ENCODE measurements at regions not wholly inside any gene's neighbourhood (a gene's known extent, or its start where the extent isn't known, plus 50 kb on each side); places are given as distances from the start of the nearest gene placed in this dataset.

DNA sequence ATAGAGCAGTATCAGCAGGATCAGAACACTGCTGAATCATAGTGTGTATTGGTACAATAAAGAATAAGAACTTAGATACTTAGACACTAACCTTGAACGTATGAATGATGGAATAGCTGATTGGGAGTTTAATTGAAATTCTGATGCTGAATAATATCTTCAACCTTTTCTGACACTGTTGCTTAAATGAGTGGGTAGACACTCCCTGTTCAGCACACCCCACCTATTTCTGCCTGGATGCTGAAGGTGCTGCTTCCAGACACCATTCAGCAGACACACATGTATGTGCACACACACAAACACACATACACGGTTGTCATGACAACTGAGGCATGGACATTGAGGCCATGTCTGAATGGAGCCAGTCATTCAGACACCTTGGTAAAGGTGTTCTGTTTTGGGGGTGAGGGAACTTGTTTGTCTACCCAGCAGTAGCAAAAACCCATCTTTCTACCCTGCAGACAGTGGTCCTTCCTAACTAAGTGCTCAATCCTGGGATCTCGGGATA is 54.3 kb downstream of the TMEM215 start:
- Histone ChIP-seq H3K36me3 (no peaks in the 10 kb centered on the region), H3K27ac (no peak overlapping the region), H3K27me3 (no peaks in the 10 kb centered on the region), H3K4me3 (no peak overlapping the region), H3K4me1 (no peaks in the 10 kb centered on the region), H3K9me3 (no peaks in the 10 kb centered on the region)
- 84 to 85% methylated on average over 3 of the region's 3 CpGs for WGBS, 2 donors
- TF ChIP-seq POLR2AphosphoS5 (IDR thresholded peaks at IDR 0.05) (no peak), POLR2A (IDR thresholded peaks at IDR 0.05) (no peak), EP300 (IDR thresholded peaks at IDR 0.05) (no peak)
- TF ChIP-seq, protein P1, sequence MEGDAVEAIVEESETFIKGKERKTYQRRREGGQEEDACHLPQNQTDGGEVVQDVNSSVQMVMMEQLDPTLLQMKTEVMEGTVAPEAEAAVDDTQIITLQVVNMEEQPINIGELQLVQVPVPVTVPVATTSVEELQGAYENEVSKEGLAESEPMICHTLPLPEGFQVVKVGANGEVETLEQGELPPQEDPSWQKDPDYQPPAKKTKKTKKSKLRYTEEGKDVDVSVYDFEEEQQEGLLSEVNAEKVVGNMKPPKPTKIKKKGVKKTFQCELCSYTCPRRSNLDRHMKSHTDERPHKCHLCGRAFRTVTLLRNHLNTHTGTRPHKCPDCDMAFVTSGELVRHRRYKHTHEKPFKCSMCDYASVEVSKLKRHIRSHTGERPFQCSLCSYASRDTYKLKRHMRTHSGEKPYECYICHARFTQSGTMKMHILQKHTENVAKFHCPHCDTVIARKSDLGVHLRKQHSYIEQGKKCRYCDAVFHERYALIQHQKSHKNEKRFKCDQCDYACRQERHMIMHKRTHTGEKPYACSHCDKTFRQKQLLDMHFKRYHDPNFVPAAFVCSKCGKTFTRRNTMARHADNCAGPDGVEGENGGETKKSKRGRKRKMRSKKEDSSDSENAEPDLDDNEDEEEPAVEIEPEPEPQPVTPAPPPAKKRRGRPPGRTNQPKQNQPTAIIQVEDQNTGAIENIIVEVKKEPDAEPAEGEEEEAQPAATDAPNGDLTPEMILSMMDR (IDR thresholded peaks at IDR 0.05) = no peak
- DNase-seq (no peak), ATAC-seq (ENCODE audit: low FRiP score in 2 of 2) (no peak)

DNA sequence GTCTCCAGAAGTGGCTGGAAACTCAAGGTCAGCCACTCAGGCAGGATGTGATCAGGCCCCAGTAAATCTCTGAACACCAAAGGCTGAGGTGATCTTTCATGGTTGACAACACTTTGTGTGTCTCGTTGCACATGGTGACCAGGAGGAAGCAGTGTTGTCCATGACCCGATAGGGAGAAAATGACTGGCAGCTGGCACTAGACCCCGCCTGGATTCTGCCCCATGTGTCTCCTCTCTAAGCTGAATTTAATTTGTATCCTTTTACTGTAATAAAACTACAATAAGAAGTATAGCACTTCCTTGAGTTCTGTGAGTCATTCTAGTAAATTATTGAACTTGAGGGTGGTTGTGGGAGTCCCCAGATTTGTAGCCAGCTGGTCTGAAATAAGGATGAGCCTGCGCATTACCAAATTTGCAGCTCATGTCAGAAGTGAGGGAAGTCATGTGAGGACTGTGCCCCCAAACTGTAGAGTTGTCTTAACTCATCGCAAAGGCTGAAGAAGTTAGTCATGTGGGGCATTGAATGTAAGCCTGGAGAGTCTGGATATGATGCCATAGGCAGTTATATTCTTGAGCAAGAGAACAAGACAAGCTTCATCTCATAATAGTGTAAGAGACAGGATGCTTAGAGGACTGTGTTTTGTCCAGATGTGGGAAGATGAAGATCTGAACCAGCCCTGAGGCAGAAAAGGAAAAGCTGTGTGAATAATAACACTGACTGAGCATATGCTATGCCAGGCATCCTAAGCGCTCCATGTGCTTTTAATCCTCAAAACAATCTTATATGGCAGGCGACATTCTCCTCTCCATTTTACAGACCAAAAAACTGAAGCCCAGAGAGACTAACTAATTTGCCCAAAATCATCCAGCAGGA is 55.9 kb downstream of the TMEM215 start:
- H3K27ac ChIP-seq = no peak overlapping the region
- ATAC-seq (ENCODE audit: low FRiP score in 2 of 2) (no peak), DNase-seq (no peak)
- H3K4me3 ChIP-seq = no peak overlapping the region
- no peaks in the 10 kb centered on the region for H3K36me3 ChIP-seq
- H3K4me1 ChIP-seq = no peaks in the 10 kb centered on the region
- WGBS, 2 donors = 67 to 80% methylated on average over 7 of the region's 7 CpGs
- no peaks in the 10 kb centered on the region for H3K27me3 ChIP-seq
- no peaks in the 10 kb centered on the region for H3K9me3 ChIP-seq
- TF ChIP-seq EP300 (IDR thresholded peaks at IDR 0.05) (no peak), POLR2AphosphoS5 (IDR thresholded peaks at IDR 0.05) (no peak), POLR2A (IDR thresholded peaks at IDR 0.05) (no peak)
- TF ChIP-seq, protein P1 (IDR thresholded peaks at IDR 0.05) = no peak

DNA sequence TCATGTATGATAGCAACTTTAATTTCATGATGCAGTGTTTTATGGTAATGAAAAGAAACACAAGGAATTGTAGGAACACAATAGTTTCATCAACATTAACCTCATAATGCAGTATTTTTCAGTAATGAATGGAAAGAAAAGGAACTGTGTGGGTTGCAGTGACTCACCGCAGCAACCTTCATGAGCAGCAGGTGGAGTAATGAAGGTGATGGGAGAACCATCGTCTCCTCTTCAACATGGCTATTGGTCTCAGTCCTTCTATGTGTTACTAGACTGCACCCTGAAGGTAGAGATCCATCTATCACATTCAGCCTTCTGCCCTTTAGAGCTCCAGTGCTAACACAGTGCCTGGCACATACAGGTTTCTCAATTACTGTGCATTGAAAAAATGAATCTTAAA is 58.0 kb downstream of the TMEM215 start:
- ATAC-seq (ENCODE audit: low FRiP score in 2 of 2) = no peak
- Histone ChIP-seq H3K27me3 (no peaks in the 10 kb centered on the region), H3K27ac (no peak overlapping the region), H3K9me3 (no peaks in the 10 kb centered on the region), H3K4me3 (no peak overlapping the region), H3K36me3 (no peaks in the 10 kb centered on the region), H3K4me1 (no peaks in the 10 kb centered on the region)
- TF ChIP-seq POLR2A (IDR thresholded peaks at IDR 0.05) (no peak), EP300 (IDR thresholded peaks at IDR 0.05) (no peak), POLR2AphosphoS5 (IDR thresholded peaks at IDR 0.05) (no peak)
- TF ChIP-seq, protein P1 (IDR thresholded peaks at IDR 0.05) = no peak
- WGBS, 2 donors = 67 to 68% methylated on average over 2 of the region's 2 CpGs
- DNase-seq = no peak

GRCh38 chr9:32843295-32843694 is 60.0 kb downstream of the TMEM215 start:
- Histone ChIP-seq H3K4me1 (no peaks in the 10 kb centered on the region), H3K4me3 (no peak overlapping the region), H3K9me3 (no peaks in the 10 kb centered on the region), H3K27me3 (no peaks in the 10 kb centered on the region), H3K36me3 (no peaks in the 10 kb centered on the region), H3K27ac (no peak overlapping the region)
- TF ChIP-seq POLR2AphosphoS5 (IDR thresholded peaks at IDR 0.05) (no peak), EP300 (IDR thresholded peaks at IDR 0.05) (no peak), POLR2A (IDR thresholded peaks at IDR 0.05) (no peak)
- TF ChIP-seq, protein P1 (IDR thresholded peaks at IDR 0.05) = no peak
- no peak for ATAC-seq (ENCODE audit: low FRiP score in 2 of 2)
- no peak for DNase-seq
- 86 to 95% methylated on average over 1 of the region's 1 CpG for WGBS, 2 donors
